T-helper 17 cell (primary cell): ENCODE measurements at regions not wholly inside any gene's neighbourhood (a gene's known extent, or its start where the extent isn't known, plus 50 kb on each side); places are given as distances from the start of the nearest gene placed in this dataset.
"Not testable (repeated sequence)": the region's sequence is repeated elsewhere in the genome, so short reads cannot be mapped to it uniquely, and the experiment has no call there.

Experiments
- ATAC-seq: fragments of 150-1000 bp; cut with Tn5 transposase; 2 replicates; pipeline ENCODE4 v1.10.0; 2021; ENCODE audit warnings: mild to moderate bottlenecking, moderate library complexity
- DNase-seq, 3 donors: peaks; one replicate each; pipeline versions ENCODE4 v3.0.0 to v3.0.0-alpha.2; 2020 to 2021
- H3K9me3 ChIP-seq: one replicate; pipeline ENCODE4 v1.7.0; 2013; ENCODE audit warnings: low read length, mild to moderate bottlenecking; ENCODE audit not compliant: control insufficient read depth, poor library complexity, severe bottlenecking
- H3K27ac Mint-ChIP-seq: one replicate; pipeline ENCODE4 v1.8.0; 2022; ENCODE audit warnings: mild to moderate bottlenecking, moderate library complexity, mixed read lengths
- H3K27me3 Mint-ChIP-seq: one replicate; pipeline ENCODE4 v1.8.0; 2022; ENCODE audit warnings: mixed read lengths
- H3K36me3 Mint-ChIP-seq: one replicate; pipeline ENCODE4 v1.8.0; 2022; ENCODE audit warnings: low read depth, mixed read lengths
- H3K4me1 Mint-ChIP-seq: one replicate; pipeline ENCODE4 v1.8.0; 2022; ENCODE audit warnings: mild to moderate bottlenecking, mixed read lengths
- H3K4me3 Mint-ChIP-seq: one replicate; pipeline ENCODE4 v1.8.0; 2022; ENCODE audit warnings: mild to moderate bottlenecking, moderate library complexity, mixed read lengths

DNA sequence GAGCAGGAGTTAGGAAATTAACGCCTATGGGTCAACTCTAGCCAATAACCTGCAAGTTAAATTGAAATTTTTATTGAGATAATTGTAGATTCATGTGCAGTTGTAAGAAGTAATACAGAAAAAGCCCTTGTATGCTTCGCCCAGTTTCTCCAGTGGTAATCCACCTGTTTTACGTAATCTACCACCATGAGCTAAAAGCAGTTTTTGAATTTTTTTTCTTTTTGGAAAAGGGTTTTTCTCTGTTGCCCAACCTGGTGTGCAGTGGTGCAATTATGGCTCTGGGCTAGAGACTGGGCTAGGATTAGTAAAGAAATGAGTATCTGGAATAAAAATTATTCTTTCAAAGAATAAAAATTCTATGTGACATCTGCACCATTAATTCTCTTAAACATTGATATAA lies 116.2 kb downstream of the ZFP64 start:
- Mint-ChIP-seq H3K27ac (no peak overlapping the region), H3K27me3 (no peaks in the 10 kb centered on the region), H3K4me1 (no peaks in the 10 kb centered on the region), H3K4me3 (no peak overlapping the region), H3K36me3 (peaks cover 4% of the 10 kb centered on the region)
- DNase-seq (no peak), ATAC-seq (no peak)
- no peaks in the 10 kb centered on the region for H3K9me3 ChIP-seq

DNA sequence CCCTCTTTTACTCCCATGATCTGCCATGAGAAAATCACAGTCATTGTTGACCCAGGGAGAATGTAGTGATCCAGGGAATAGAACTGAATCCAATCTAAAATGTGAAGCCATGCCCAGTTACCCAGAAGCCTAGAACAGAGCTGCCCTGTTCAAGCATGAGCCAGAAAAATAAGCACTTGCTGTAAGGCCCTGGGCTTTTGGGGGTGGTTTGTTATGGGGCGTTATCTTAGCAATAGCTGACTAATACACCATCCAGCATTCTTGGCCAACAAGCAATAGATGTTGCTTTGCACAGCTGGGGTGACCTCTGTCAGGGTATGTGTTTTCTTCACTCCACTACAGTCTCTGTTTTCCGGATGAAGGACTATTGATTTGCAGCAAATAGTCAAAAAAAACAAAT lies 120.4 kb downstream of the ZFP64 start:
- H3K27me3 Mint-ChIP-seq: no peaks in the 10 kb centered on the region
- H3K27ac Mint-ChIP-seq: no peak overlapping the region
- H3K4me1 Mint-ChIP-seq: no peaks in the 10 kb centered on the region
- no peak overlapping the region for H3K4me3 Mint-ChIP-seq
- H3K36me3 Mint-ChIP-seq: peaks cover 3% of the 10 kb centered on the region
- no peaks in the 10 kb centered on the region for H3K9me3 ChIP-seq
- DNase-seq (no peak), ATAC-seq (no peak)

DNA sequence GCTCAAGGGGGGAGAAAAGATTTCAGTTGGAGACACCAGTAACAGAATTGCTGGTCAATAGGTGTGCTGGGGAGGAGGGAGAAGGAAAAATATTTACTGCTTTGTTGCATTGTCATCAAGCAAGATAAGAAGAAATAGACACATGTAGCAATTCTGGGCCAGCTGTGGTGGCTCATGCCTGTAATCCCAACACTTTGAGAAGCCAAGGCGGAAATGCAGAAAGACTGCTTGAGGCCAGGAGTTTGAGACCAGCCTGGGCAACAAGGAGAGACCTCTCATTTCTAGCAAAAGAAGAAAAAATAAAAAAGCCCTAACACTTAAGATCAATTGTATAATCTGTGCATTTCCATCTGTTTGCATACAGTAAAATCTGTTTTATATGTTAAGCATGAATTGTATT lies 126.6 kb downstream of the ZFP64 start:
- Mint-ChIP-seq H3K36me3 (no peaks in the 10 kb centered on the region), H3K27ac (no peak overlapping the region), H3K4me3 (no peak overlapping the region), H3K27me3 (no peaks in the 10 kb centered on the region), H3K4me1 (no peaks in the 10 kb centered on the region)
- no peak for ATAC-seq
- no peaks in the 10 kb centered on the region for H3K9me3 ChIP-seq
- DNase-seq: no peak

DNA sequence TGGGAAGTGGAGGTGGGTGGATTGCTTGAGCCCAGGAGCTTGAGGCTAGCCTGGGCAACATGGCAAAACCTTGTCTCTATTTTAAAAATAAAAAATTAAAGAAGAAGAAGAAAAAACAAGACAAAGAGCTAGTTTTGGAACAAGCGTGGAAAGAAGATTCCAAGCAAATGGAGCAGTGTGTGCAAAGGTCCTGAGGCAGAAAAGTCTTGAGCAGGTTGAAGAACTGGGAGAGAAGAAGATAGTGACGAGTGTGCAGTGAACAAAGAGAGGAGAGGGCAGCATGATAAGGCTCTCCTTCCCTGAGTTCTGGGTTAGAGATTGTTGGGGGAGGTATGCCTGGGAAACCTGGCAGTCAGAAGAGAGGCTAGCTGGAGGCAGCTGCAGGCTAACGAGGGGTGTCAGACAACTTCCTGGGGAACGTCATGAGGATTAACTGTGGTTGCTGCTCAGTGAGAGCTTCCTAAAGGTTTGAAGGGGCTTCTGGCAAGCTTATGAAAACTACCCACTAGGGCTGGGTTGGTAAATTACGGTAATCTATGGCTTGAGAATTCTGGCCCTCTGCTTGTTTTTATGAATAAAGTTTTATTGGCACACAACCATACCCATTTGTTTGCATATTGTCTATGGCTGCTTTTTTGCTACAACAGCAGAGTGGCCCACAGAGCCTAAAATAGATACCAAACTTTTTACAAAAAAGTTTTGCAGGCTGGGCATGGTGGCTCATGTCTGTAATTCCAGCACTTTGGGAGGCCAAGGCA lies 128.9 kb downstream of the ZFP64 start:
- Mint-ChIP-seq H3K27me3 (no peaks in the 10 kb centered on the region), H3K4me3 (no peak overlapping the region), H3K4me1 (no peaks in the 10 kb centered on the region), H3K27ac (no peak overlapping the region), H3K36me3 (no peaks in the 10 kb centered on the region)
- DNase-seq (no peak), ATAC-seq (no peak)
- no peaks in the 10 kb centered on the region for H3K9me3 ChIP-seq

DNA sequence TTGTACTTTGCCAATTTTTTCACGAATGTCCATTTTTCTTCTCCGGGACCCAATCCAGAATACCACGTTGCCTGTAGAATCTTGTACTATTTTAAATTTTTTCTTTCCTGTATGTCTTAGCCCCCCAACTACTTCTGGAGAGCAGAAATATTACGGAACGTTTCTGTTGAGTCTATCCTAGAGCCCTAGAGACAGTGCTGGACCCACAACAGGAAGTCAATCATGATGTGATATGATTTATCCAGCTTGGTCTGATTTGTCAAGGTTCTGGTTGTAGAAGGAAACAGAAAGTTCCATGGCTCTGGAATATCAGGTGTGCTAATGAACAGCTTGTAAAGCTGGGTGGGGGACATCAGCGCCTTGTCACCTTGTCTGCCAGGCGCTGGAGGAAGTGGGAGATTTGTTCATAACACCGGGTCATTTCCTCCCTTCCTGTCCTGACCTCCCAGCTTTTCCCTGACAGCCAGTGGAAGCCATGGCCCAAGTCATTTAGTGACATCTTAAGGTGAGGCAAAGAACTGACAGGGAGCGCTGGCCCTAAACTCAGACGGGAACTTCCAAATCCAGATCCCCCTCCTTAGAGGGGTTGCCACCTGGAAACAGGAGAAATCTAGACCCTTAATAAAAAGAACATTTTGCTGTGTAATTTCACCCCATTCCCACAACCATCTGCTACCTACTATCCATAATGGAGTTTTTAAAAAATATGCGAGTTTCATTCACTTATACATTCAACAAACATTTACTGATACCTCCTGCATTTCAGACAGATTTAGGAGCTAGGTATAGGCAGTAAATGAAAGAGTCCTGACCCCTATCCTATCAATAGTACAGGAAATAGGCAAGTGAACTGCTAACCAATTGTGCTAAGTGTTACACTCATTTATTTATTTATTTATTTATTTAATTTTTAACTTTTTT lies 130.5 kb downstream of the ZFP64 start:
- ATAC-seq (no peak), DNase-seq (no peak)
- no peaks in the 10 kb centered on the region for H3K9me3 ChIP-seq
- Mint-ChIP-seq H3K4me1 (no peaks in the 10 kb centered on the region), H3K4me3 (no peak overlapping the region), H3K27ac (no peak overlapping the region), H3K27me3 (no peaks in the 10 kb centered on the region), H3K36me3 (no peaks in the 10 kb centered on the region)

DNA sequence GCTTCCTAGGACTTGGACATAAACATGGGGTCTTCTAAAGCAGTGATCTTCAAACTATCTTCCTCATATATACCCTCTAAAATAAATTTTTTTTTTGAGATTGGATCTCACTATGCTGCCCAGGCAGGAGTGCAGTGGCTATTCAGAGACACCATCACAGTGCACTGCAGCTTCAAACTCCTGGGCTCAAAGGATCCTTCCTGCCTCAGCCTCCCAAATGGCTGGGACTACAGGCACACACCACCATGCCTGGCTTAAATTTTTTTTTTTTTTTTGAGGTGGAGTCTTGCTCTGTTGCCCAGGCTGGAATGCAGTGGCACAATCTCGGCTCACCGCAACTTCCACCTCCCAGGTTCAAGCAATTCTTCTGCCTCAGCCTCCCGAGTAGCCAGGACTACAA lies 134.4 kb downstream of the ZFP64 start:
- H3K4me1 Mint-ChIP-seq, H3K9me3 ChIP-seq, H3K36me3 Mint-ChIP-seq, DNase-seq, H3K27me3 Mint-ChIP-seq, H3K4me3 Mint-ChIP-seq, ATAC-seq, H3K27ac Mint-ChIP-seq: not testable (repeated sequence)

DNA sequence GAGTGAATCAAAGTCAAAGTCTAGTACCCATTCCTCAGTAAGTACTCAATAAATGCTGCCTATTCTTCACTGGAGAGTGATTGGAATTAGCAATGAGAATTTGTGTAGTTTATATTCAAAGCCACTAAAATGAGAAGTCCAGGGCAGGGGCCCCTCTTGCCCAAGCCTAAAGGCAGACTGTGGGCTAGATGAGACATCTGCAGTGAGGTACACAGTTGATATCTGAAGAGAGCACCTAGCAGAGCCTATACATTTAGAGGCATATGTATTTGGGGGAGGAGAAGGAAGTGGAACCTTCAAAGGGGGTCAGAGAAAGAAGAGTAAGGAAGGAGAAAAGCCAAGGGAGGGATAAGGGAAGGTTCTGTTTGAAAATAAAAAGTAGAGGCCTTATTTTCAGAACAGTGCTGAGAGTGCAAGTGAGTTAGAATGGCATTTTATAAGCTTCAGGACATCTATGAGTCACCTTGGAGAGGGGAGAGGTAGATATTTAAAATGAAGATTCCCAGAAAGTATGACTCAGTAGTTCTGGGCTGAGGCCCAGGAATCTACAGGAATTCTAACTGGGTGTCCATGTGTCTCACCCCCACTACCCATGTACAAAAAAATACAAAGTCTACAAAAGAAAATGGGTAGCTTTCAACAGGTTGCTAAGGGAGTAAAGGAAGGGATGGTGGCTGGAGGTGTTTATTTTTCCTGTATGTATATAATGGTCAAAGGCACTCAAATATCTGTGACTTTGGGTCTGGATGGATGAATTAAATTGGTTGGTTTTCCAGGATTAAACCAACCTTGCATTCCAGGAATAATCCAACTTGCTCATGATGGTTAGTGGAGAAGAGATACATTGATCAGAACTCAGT lies 135.1 kb downstream of the ZFP64 start:
- no peak for ATAC-seq
- Mint-ChIP-seq H3K4me3 (no peak overlapping the region), H3K27ac (no peak overlapping the region), H3K4me1 (no peaks in the 10 kb centered on the region), H3K27me3 (no peaks in the 10 kb centered on the region), H3K36me3 (peaks cover 2% of the 10 kb centered on the region)
- H3K9me3 ChIP-seq: no peaks in the 10 kb centered on the region
- no peak for DNase-seq

DNA sequence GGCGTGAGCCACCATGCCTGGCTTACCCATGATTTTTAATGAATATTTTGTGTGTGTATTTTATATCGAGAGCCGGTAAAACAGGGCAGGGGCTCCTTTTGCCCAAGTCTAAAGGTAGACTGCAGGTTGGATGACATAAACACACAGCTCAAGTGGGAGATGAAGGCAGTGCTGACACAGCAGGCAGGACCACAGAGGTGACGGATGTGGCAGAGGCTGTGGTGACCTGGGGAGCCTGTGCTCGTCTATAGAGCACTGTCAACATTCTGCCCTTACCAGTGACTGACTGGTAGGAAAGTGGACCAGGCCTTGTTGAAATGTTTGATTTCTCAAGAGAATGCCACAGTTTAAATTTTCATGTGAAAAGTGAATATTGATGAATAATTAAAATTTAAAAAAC lies 137.5 kb downstream of the ZFP64 start:
- Mint-ChIP-seq H3K4me1 (no peaks in the 10 kb centered on the region), H3K36me3 (peaks cover 2% of the 10 kb centered on the region), H3K4me3 (no peak overlapping the region), H3K27ac (no peak overlapping the region), H3K27me3 (no peaks in the 10 kb centered on the region)
- ATAC-seq (peak; percentile 90), DNase-seq (no peak)
- H3K9me3 ChIP-seq: no peaks in the 10 kb centered on the region

DNA sequence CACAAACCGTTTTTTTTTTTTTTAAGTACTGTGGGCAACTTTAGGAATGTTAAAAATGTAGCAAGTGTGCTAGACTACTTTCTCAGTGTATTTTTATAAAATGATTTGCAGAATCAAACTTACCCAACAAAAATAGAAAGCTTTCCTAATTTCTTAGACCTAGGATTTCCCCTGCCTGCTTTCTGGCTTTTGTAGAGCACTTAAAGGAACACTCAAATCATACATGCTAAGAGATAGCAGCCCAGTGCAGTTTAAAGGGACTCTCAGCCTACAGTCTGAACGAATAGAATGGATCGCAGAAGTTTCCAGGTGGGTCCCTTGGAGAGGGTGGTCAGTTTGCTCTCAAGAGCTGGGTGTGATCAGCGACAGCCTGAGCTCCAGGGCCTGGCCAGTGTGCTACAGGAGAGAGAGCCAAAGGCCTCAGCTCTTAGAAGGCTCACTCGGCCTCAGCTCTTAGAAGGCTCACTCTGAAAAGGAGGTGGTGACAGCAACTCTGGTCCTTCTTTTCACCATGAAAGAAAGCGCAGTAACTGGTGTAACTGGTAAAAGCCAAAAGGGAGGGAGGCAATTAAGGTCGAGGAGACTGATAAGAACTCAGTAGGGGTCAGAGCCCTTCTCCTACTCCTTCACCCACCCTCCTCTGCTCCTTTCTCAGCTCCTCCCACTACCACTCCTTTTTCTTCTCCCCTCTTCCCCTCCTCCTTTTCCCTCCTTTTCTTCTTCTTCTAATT lies 142.4 kb downstream of the ZFP64 start:
- Mint-ChIP-seq H3K36me3 (no peaks in the 10 kb centered on the region), H3K27ac (no peak overlapping the region), H3K4me1 (peaks cover 6% of the 10 kb centered on the region), H3K27me3 (no peaks in the 10 kb centered on the region), H3K4me3 (no peak overlapping the region)
- no peaks in the 10 kb centered on the region for H3K9me3 ChIP-seq
- ATAC-seq: no peak
- no peak for DNase-seq

DNA sequence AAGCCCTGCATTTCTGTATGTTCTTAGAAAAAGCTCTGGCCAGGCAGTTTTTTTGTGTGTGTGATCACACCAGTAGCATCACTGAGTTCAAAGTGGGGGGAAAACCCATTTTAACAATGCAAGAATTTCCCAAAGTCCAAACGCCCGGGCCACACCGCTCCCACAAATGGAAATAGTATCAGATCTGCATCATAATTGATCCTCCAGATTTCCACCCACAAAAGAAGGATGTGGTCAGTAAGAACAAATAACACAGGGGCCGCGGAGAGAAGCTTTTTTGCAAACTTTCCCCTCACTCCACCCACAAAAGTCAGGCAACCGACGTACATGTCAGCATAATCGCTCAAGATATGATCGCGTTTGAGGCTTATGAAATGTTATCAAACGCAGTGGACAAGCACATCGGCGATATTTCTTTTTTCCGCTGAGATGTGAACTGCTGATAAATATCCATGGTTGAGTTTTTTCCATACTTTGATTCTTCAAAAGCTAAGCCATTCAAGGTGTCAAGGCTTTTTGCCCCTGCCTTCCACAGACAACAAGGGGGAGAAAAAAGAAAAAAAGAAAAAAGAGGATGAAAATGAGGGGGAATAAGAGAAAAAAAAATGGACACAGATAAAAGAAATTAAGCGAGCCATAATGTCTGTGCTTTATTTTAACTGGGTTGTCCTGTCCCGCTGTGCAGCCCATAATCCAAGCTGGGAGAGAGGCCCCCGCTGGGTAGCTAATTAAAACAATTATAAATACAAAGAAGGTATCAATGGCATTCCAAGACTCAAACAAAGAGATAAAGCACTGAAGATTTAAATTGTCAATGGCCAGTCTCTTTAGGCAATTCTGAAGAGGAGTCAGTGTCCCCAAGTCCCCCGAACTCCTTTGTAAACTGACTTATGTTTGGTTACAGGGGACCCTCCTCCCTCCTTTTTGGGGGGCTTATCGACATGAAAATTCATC lies 143.5 kb downstream of the ZFP64 start:
- no peaks in the 10 kb centered on the region for H3K9me3 ChIP-seq
- peaks cover 6% of the 10 kb centered on the region for H3K4me1 Mint-ChIP-seq
- H3K27me3 Mint-ChIP-seq: no peaks in the 10 kb centered on the region
- no peak for DNase-seq
- H3K4me3 Mint-ChIP-seq: peak overlapping the region; percentile 47
- peak; percentile 76 for ATAC-seq
- no peaks in the 10 kb centered on the region for H3K36me3 Mint-ChIP-seq
- no peak overlapping the region for H3K27ac Mint-ChIP-seq

DNA sequence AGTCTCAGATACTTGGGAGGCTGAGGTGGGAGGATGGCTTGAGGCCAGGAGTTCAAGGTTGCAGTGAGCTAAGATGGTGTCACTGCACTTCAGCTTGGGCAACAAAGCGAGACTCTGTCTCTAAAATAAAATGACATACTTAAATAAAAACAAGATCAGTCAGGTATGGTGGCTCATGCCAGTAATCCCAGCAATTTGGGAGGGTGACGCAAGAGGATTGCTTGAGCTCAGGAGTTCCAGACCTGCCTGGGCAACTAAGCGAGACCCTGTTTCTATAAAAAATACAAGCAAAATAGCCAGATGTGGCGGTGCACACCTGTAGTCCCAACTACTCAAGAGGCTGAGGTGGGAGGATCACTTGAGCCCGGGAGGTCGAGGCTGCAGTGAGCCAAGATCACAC lies 149.6 kb downstream of the ZFP64 start:
- DNase-seq (no peak), ATAC-seq (no peak)
- H3K9me3 ChIP-seq: no peaks in the 10 kb centered on the region
- no peaks in the 10 kb centered on the region for H3K27me3 Mint-ChIP-seq
- H3K4me3 Mint-ChIP-seq: no peak overlapping the region
- H3K27ac Mint-ChIP-seq: no peak overlapping the region
- H3K36me3 Mint-ChIP-seq: no peaks in the 10 kb centered on the region
- no peaks in the 10 kb centered on the region for H3K4me1 Mint-ChIP-seq

DNA sequence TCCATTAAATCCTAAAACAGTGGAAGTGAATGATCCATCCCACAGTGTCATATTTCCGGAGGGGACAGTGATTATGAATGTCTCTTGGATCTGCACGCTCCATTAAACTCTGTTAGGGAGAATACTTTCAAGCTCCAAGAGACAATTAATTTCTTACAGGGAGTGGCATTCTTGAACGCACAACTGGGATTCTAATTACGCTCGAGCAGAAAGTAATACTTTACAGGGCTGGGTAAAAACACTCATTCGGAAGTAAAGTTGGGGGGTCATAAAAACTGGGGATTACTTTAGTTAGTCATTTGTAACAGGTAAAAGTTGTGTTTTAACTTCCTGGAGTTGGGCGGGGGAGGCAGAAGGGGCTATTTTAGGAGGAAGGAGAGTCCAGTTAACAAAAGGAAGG lies 151.8 kb downstream of the ZFP64 start:
- no peaks in the 10 kb centered on the region for H3K36me3 Mint-ChIP-seq
- no peak overlapping the region for H3K4me3 Mint-ChIP-seq
- no peak for ATAC-seq
- H3K27ac Mint-ChIP-seq: no peak overlapping the region
- DNase-seq: no peak
- no peaks in the 10 kb centered on the region for H3K27me3 Mint-ChIP-seq
- no peaks in the 10 kb centered on the region for H3K9me3 ChIP-seq
- no peaks in the 10 kb centered on the region for H3K4me1 Mint-ChIP-seq
